GM21390 (cell line): ENCODE measurements at regions not wholly inside any gene's neighbourhood (a gene's known extent, or its start where the extent isn't known, plus 50 kb on each side); places are given as distances from the start of the nearest gene placed in this dataset.

Experiments
- ATAC-seq: cut with Tn5 transposase; IDR thresholded peaks from one replicate; pipeline ENCODE4 v1.9.1; 2021; ENCODE audit not compliant: unreplicated experiment

DNA sequence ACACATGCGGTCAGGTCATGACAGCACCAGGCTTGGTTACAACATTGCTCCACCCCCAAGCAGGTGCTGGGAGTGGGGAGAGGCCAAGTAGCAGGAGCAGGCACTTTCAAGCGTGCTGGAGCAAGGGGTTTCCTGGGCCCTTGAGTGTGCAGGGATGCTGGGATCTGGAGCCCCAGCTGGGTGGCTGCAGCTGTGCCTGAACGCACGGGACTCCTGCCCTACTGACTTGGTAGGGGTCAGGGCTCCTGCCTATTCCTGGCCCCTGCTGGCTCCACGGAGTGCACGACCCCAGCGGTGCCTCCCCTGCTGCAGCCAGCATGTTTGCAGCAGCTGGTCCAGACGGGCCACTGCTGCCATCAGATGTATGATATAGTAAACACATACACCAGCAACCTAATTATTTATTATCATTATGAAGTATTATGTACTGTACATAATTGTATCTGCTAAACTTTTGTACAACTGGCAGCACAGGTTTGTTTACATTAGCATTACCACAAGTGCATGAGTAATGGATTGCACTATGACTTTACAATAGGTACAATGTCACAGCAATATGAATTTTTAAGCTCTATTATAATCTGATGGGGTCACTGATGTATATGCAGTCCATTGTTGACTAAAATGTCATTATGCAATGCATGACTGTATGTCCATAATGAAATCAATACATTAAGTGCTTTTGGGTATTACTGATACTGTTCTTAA, 620.6 kb downstream of the RAPGEF2 start:
- ATAC-seq, result no peak

DNA sequence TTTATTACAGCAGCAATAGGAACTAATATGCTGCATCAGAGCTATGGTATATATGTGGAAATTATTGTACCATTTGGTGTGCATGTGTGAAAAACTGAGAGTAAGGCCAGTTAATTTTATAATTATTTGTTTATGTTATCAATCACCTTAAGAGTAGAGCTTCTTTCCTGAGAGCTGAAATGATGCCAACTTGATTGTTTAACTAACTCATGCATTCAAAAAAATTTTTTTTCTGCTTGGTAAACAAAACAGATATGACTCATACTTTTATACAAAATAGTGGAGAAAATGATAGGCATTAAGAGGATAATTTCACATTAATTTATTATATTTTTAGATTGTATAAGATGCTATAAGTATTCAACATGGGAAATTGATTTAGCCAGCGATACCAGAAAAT, 622.7 kb downstream of the RAPGEF2 start:
- no peak for ATAC-seq

DNA sequence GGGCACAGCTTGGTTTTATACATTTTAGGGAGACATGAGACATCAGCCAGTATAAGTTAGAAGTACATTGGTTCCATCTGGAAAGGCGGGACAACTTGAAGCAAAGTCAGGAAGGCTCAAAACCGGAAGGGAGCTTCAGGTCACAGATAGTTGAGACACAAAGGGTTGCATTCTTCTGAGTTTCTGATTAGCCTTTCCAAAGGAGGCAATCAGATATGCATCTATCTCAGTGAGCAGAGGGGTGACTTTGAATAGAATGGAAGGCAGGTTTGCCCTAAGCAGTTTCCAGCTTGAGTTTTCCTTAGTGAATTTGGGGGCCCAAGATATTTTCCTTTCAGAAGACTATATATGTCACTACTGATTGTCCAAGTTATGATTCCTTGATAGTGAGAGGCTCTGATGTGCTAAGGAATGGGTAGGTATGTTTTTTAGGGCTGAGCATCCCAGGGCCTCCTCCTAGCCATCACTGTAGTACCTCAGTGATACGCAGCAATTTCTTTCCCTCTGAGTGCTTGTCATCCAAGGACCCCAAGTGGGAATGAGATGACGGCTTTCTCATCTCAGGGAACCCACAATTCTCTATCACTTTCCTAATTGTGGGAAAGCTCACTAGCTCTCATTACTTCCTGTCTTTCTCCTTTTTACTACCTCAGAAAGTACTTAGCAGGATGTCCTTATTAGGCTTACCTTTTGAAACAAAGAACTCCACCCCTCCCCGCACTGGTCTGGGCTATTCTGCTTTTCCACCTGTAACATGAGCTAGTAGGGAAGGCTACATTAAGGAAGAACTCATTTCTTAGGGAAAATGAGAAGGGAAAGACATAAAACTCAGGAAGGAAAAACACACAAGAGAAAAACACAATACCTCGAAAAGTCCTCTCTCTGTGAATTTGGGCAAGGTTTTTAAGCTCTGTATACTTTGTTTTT, 632.7 kb downstream of the RAPGEF2 start:
- no peak for ATAC-seq

DNA sequence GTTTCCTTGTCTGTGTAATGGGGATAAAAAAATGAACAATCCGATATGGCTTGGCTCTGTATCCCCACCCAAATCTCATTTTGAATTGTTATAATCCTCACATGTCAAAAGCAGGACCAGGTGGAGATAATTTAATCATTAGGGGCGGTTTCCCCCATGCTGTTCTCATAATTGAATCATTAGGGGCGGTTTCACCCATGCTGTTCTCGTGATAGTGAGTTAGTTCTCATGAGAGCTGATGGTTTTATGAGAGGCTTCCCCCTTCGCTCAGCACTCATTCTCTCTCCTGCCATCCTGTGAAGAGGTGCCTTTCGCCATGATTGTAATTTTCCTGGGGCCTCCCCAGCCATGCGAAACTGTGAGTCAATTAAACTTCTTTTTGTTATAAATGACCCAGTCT, 633.5 kb downstream of the RAPGEF2 start:
- no peak for ATAC-seq

DNA sequence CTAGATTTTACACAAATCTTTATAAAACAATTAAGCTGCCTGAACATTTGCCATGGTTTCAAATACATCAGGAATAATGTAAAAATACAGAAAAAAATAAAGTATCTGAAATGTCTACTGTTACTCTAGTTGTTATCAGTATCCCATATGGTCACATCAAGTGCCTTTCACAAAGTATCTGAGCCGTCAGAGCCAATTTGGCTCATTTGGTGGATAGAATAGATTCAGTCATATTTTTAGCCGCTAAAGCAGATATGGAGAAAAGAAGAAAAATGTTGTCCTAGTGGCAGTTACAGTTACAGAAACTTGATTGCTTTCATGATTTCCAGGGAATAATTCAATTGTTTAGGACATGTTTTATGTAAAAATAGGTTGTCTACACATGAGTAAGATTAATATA, 641.1 kb downstream of the RAPGEF2 start:
- no peak for ATAC-seq

DNA sequence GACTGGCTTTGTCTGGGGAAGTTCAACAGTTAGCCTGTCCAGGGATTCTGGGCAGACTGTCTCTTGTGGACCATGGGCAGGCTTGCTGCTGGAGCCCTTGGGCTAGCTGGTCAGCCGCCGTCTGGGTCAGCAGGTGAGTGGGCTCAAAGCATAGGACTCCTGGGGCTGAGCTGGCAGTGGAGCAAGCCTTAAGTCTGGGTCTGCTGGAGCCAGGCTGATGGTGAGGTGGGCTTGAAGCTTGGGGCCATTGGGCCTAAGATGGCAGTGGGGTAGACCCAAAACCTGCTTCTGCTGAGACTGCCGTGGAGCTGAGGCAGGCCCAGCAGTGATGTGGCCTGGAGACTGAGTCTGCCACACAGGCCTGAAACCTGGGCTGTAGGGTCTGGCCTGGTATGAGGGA, 645.1 kb downstream of the RAPGEF2 start:
- ATAC-seq, result no peak

DNA sequence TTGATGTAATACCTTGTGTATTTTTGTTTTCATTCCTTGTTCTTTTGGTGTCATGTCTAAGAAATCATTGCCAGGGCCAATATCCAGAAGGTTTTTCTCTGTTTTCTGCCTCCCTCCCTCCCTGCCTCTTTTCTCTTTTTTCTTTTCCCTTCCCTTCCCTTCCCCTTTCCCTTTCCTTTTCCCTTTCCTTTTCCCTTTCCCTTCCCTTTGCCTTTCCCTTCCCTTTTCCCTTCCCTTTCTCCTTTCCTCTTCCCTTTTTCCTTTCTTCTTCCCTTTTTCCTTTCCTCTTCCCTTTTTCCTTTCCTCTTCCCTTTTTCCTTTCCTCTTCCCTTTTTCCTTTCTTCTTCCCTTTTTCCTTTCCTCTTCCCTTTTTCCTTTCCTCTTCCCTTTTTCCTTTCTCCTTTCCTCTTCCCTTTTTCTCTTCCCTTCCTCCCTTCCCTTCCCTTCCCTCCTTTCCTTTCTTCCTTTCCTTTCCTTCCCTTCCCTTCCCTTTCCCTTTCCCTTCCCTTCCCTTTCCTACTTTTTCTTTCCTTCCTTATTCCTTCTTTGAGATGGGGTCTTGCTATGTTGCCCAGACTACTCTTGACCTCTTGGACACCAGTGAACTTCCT, 646.1 kb downstream of the RAPGEF2 start:
- ATAC-seq, result no peak

DNA sequence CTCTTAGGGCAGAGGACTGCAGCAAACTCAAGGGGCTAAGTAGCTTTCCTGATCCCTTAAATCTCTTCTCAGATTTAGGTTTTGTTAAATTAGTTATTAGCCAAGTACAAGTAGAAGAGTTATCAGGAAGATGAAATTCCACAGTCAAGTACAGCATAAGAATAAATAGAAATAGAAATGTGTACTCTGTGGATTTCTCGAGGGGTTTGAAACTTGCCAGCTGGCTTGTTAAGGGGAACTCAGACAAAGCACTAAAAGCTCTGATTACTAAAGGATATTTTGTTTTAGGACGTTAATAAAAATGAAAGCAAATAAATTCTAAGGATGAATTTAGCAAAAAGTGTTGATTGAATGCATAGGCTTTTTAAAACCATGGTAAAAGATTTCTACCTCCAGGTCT, 654.6 kb downstream of the RAPGEF2 start:
- ATAC-seq, result no peak

DNA sequence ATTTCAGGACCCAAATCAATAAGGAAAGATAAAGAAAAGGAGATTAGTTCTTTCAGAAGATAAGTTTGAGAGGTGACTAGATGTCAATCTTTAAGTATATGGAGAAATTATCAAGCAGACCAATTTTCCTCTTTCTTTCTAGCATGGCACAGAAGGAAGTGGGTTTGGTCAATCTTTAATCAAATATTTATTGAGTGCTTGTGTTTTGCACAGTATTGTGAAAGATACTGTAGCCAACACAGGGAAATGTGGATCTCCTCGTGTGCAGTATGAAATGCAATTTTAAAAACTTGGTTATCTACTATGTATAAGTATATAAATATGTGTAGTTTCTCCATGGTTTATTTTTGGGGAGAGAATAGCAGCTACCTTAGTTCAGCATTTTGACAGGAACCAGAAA, 655.2 kb downstream of the RAPGEF2 start:
- no peak for ATAC-seq

DNA sequence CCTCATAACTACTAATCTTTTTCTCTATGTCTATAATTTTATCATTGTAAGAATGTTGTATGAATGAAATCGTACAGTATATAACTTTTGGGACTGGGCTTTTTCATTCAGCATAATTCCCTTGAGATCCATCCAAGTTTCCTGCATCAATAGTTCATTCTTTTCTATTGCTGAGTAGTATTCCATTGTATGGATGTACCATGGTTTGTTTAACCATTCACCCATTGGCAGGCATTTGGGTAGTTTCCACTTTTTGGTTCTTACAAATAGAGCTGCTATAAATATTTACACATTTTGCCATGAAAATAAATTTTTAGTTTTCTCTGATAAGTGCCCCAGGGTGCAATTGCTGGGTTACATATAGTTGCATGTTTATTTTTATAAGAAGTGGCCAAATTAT, 659.8 kb downstream of the RAPGEF2 start:
- ATAC-seq, result no peak

DNA sequence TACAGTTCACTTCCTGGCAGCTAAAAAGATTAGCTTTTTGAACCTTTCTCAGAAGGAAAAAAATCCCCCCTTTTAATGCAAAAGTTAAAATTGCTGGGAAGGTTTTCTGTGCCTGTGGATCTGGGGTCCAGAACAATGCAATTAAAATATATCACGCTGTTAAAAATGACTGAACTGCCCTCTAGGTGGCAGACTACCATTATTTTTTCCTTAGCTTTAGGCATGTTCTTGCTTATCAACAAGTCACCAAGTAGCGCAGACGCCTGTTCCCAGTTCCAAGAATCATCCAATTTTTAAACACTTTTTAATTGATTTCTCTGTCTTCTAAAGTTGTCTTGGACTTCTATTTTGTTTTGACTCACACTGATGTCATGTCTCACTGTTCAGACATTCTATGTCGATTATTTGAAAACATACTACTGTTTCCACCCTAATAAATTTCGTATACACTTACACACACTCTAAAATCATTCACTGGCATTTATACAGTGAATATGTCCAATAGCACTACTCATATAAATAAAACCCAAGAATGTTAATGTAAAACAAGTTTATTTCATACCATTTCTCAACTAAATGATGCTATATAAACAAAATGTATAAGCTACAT, 661.6 kb downstream of the RAPGEF2 start:
- peak; percentile 86 for ATAC-seq

DNA sequence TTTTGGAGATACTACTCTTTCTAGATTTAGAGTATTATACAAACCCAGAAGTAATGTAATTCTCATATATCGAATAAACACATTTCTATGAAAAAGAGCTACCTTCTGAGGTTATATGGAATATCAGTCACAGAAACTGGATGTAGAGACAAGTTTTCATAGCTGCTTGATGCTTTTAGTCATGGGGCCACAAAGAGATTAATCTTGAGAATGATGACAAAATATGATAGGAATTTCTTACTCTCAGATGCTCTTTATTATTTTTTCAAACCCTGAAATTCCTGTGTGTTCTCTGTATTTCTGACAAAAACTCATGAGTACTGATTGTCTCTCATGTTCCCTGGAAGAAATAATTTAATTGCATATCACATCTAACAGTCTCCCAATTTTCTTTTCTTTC, 662.5 kb downstream of the RAPGEF2 start:
- no peak for ATAC-seq

DNA sequence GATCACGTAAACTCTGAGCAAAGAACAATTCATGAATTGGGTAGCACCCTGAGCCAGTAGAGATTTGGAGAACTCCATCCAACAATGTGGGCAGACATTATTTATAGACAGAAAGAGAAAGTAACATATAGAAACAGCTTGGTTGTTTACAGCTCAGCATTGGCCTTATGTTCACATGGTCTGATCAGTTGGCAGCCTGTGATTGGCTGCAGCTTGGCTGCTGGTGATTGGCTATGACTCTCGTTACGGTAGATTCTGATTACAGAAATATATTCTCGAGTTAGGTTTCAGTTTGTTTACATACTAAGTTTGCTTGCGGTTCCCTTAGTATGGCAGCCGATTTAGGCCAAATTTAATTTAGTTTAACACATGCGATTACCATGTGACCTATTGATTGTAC, 663.4 kb downstream of the RAPGEF2 start:
- ATAC-seq, result no peak

DNA sequence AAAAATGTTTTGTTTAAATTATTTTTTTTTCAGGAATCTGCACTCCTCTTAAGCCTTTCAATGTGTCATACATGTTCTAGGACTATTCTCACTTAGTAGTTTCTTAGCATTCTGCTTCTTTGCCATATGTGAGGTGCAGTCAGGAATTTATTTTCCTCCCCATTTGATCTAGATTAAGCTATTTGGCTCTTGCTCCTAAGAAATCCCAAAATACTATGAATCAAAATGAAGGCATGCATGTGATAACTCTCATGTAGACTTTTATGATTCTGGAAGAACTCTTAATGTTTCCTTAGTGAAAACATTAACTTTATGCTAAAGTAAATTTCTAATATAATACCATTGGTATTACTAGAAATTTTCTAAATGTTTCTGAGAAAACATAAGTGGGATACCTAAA, 664.5 kb downstream of the RAPGEF2 start:
- ATAC-seq, result no peak

DNA sequence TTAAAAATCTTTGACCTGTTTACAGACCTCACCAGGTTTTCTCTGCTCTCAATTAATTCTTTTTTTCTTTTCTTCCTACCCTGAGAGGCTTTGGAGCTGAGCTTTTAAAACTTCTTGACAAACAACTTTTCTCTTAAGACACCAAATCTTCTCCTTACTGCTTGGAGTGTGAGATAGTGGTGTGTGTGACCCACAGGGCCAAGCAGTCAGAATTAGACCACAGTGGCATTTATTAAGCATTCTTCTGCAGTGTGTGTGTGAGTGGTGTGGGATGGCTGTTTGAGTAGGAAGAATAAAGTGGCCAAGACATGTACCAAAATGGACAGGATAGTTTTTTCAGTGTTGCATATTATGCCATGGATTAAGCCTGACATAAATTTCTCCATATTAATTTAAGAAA, 665.1 kb downstream of the RAPGEF2 start:
- no peak for ATAC-seq

DNA sequence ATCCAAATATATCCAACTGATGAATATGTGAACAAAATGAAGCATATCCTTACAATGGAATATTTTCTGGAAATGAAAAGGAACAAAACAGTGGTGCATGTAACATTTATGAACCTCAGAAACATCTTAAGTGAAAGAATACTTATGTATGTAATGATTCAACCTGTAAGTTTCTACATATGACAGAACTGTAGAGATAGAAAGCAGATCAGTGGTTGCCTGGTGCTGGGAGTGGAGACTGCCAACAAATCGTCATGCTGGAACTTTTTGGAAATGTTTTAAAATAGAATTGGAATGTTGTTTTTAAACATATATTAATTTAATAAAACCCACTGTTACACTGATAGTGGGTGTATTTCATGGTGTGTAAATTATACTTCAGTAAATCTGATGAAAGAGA, 667.5 kb downstream of the RAPGEF2 start:
- ATAC-seq, result no peak

DNA sequence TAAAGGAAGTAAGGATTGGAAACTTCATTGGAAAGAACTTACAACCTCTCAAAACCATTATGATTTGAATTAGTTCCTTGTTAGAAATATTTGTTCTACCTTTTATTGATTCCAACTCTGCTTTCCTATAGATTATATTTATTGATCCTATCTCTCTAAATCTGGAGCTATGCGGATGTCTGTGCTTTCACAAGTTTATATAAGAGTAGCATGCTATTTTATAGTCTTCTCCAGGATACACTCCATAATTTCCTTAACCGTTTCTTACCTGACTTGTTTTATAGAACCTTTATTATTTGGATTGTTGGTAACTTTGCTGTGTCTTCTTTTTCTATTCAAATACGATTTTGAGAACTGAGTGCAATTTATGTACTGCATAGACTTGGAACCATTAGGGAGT, 668.1 kb downstream of the RAPGEF2 start:
- ATAC-seq, result no peak

DNA sequence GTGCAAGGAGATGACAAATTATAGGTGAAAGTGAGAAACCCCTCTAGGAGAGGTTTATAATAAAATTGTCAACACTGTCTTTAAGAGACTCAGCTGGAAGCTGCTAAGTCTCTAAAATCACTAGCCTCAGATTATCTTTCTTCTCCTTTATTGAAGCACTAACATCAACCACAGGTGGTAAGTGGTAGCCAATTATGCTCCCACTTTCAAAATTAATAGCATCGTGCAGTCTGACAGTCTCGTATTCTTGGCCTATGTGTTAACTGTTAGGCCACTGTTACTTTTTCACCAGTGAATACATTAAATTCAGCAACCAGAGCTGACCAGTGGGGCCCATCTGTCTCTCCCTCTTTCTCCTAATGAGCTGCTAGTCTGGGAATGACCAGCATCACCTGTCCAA, 674.1 kb downstream of the RAPGEF2 start:
- no peak for ATAC-seq

DNA sequence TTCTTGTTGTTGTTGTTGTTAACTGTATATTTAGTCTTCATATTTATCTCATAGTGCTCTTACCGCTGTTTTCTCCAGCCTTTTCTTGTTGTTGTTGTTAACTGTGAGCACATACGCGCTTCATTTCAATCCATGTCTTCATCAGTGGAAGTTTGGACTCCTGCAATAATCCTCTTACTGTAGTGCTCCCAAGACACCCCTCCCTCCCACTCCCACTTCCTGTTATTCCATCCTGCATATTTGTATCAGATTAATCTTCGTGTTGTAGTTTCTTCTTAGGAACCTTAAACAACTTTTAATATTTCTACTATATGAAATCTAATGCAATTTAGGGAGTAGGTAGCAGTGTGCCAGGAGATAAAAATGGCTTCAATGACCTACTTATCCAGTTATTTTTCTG, 674.8 kb downstream of the RAPGEF2 start:
- no peak for ATAC-seq

DNA sequence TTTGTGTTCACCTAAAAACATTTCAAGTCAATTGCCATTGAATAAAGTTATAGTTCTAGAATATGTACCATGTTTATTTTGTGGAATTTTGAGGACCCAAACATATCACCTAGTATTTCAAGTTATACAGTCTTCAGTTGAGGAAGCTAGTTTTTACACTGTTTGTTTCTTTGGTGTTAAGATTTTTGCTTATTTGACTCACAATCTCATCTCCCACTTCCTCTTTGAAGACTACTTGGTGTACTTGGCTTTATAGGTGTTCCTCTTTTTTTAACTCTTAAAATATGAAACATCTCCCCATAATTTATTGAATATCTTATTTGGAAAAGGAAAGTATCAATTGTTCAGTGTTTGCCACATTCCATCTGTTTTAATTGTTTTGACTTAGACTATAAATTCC, 675.4 kb downstream of the RAPGEF2 start:
- ATAC-seq, result no peak

DNA sequence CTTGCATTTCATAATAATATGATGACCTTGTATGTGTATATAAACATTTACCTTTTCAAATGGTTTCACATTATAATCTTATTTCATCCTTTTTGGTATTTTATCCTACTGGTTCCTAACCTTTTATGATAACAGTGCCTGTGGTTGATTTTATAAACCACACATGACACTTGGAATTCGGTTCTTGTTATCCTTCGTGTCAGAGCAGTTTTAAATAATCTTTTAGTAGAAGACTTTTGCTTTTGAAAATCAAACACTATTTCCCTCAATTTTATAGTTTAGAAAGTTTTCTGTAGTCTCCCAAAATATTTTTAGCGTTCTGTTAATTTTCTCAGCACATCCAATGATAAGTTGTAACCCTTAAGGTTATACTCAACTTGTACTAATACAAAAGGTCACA, 676.8 kb downstream of the RAPGEF2 start:
- ATAC-seq, result no peak
